RPMI7951 (cell line): ENCODE measurements at regions not wholly inside any gene's neighbourhood (a gene's known extent, or its start where the extent isn't known, plus 50 kb on each side); places are given as distances from the start of the nearest gene placed in this dataset.
"Not testable (repeated sequence)": the region's sequence is repeated elsewhere in the genome, so short reads cannot be mapped to it uniquely, and the experiment has no call there.

Experiments used
- DNase-seq: peaks from one replicate; pipeline ENCODE4 v3.0.0-alpha.2; 2012; ENCODE audit warnings: low read depth

GRCh38 chr11:127866109-127866508, 721.2 kb downstream of the ETS1 start:
- DNase-seq: no peak

GRCh38 chr11:127864861-127865260, 722.5 kb downstream of the ETS1 start:
- no peak for DNase-seq

- DNase-seq: peak; percentile 58
Observed at GRCh38 chr11:127862406-127862805, 725.0 kb downstream of the ETS1 start.

- peak; percentile 35 for DNase-seq
Observed at GRCh38 chr11:127859941-127860354, 727.4 kb downstream of the ETS1 start.

- no peak for DNase-seq
Observed at GRCh38 chr11:127844876-127845275, 742.5 kb downstream of the ETS1 start.

- peak; percentile 69 for DNase-seq
Observed at GRCh38 chr11:127843483-127844396, 743.6 kb downstream of the ETS1 start.

- DNase-seq: no peak
Observed at GRCh38 chr11:127825183-127825582, 762.2 kb downstream of the ETS1 start.

GRCh38 chr11:127818625-127819024, 768.7 kb downstream of the ETS1 start:
- DNase-seq: no peak

- DNase-seq: peak; percentile 45
Observed at GRCh38 chr11:127816962-127817361, 770.4 kb downstream of the ETS1 start.

- DNase-seq: peak; percentile 17
Observed at GRCh38 chr11:127815331-127815730, 772.0 kb downstream of the ETS1 start.

- DNase-seq: no peak
Observed at GRCh38 chr11:127806501-127806900, 780.9 kb downstream of the ETS1 start.

GRCh38 chr11:127805771-127806170, 781.6 kb downstream of the ETS1 start:
- DNase-seq: no peak

- DNase-seq: no peak
Observed at GRCh38 chr11:127804747-127805400, 782.5 kb downstream of the ETS1 start.

- no peak for DNase-seq
Observed at GRCh38 chr11:127803755-127804154, 783.6 kb downstream of the ETS1 start.

GRCh38 chr11:127800989-127801688, 786.2 kb downstream of the ETS1 start:
- no peak for DNase-seq

GRCh38 chr11:127795326-127795725, 792.0 kb downstream of the ETS1 start:
- no peak for DNase-seq

GRCh38 chr11:127791844-127792243, 791.3 kb upstream of the KIRREL3 start:
- DNase-seq: no peak

- no peak for DNase-seq
Observed at GRCh38 chr11:127790592-127790991, 790.0 kb upstream of the KIRREL3 start.

GRCh38 chr11:127789927-127790326, 789.4 kb upstream of the KIRREL3 start:
- peak; percentile 23 for DNase-seq

GRCh38 chr11:127772938-127773337, 772.4 kb upstream of the KIRREL3 start:
- not testable (repeated sequence) for DNase-seq

- not testable (repeated sequence) for DNase-seq
Observed at GRCh38 chr11:127768931-127769330, 768.4 kb upstream of the KIRREL3 start.

GRCh38 chr11:127766734-127767133, 766.2 kb upstream of the KIRREL3 start:
- DNase-seq: no peak
